Cardiac muscle cell (in vitro differentiated cells and primary cell): ENCODE measurements at regions not wholly inside any gene's neighbourhood (a gene's known extent, or its start where the extent isn't known, plus 50 kb on each side); places are given as distances from the start of the nearest gene placed in this dataset.

Experiments
- DNase-seq, 2 donors: peaks; one replicate each; pipeline versions ENCODE4 v3.0.0 to v3.0.0-alpha.2; 2010 to 2017; ENCODE audit warnings: low read depth in 1 of 2, low spot score in 1 of 2
- H3K27ac ChIP-seq: fragments of 200-600 bp; sonication (generic); 2 replicates; pipeline ENCODE4 v1.5.1; 2016
- H3K27me3 ChIP-seq: fragments of 200-600 bp; sonication (generic); 2 replicates; pipeline ENCODE4 v1.6.0; 2016; ENCODE audit warnings: control low read depth
- H3K36me3 ChIP-seq: fragments of 200-600 bp; sonication (generic); 2 replicates; pipeline ENCODE4 v1.5.1; 2016; ENCODE audit warnings: control low read depth
- H3K4me1 ChIP-seq: fragments of 200-600 bp; sonication (generic); 2 replicates; pipeline ENCODE4 v1.8.1; 2017; ENCODE audit warnings: low read depth, mild to moderate bottlenecking, mixed run types
- H3K4me3 ChIP-seq: fragments of 200-600 bp; sonication (generic); 2 replicates; pipeline ENCODE4 v1.5.1; 2016; ENCODE audit warnings: mild to moderate bottlenecking
- H3K9me3 ChIP-seq: fragments of 200-600 bp; sonication (generic); 2 replicates; pipeline ENCODE4 v1.5.1; 2017; ENCODE audit warnings: low read depth, mild to moderate bottlenecking, control low read depth
- TF ChIP-seq, protein P1 (sequence below): IDR thresholded peaks from 2 replicates; pipeline ENCODE4 v1.5.1; 2012; ENCODE audit warnings: low read depth, mild to moderate bottlenecking, low read length

DNA sequence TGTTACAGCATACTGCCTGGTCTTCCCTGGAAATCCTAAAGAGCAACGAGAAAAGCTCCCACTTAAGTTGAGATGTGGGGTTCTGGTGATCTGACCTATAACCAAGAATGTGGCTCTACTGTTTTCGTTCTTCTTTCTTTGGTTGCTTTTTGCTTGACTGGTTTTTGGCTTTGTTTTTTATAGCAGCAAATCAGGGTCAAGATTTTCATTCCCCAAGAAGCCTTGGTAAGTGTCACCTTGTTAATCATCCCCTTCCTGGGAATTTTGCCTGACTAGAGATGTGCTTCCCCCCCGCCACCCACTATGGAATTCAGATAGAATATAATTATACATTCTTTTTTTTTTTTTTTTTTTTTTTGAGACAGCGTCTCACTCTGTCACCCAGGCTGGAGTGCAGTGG lies 116.7 kb upstream of the FOXN3 start:
- Histone ChIP-seq H3K36me3 (no peaks in the 10 kb centered on the region), H3K9me3 (no peaks in the 10 kb centered on the region), H3K27me3 (no peaks in the 10 kb centered on the region), H3K27ac (no peak overlapping the region), H3K4me3 (no peak overlapping the region), H3K4me1 (no peaks in the 10 kb centered on the region)
- TF ChIP-seq, protein P1, sequence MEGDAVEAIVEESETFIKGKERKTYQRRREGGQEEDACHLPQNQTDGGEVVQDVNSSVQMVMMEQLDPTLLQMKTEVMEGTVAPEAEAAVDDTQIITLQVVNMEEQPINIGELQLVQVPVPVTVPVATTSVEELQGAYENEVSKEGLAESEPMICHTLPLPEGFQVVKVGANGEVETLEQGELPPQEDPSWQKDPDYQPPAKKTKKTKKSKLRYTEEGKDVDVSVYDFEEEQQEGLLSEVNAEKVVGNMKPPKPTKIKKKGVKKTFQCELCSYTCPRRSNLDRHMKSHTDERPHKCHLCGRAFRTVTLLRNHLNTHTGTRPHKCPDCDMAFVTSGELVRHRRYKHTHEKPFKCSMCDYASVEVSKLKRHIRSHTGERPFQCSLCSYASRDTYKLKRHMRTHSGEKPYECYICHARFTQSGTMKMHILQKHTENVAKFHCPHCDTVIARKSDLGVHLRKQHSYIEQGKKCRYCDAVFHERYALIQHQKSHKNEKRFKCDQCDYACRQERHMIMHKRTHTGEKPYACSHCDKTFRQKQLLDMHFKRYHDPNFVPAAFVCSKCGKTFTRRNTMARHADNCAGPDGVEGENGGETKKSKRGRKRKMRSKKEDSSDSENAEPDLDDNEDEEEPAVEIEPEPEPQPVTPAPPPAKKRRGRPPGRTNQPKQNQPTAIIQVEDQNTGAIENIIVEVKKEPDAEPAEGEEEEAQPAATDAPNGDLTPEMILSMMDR, result no peak
- DNase-seq, result no peak

DNA sequence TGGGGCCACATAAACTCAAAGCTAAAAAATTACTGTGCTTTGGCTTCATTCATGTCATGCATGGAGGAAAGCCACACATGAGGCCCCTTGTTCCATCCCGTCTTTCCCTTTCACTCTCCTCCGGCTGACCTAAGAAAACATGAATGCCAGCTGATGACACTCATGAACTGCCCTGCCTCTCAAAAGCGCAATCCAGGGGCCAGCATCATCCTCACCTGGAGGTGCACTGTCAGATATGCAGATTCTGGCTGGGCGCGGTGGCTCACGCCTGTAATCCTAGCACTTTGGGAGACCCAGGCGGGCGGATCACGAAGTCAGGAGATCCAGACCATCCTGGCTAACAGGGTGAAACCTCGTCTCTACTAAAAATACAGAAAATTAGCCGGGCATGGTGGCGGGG lies 116.1 kb upstream of the FOXN3 start:
- Histone ChIP-seq H3K4me1 (no peaks in the 10 kb centered on the region), H3K9me3 (no peaks in the 10 kb centered on the region), H3K4me3 (no peak overlapping the region), H3K36me3 (no peaks in the 10 kb centered on the region), H3K27me3 (no peaks in the 10 kb centered on the region), H3K27ac (no peak overlapping the region)
- no peak for DNase-seq
- TF ChIP-seq, protein P1, result no peak

DNA sequence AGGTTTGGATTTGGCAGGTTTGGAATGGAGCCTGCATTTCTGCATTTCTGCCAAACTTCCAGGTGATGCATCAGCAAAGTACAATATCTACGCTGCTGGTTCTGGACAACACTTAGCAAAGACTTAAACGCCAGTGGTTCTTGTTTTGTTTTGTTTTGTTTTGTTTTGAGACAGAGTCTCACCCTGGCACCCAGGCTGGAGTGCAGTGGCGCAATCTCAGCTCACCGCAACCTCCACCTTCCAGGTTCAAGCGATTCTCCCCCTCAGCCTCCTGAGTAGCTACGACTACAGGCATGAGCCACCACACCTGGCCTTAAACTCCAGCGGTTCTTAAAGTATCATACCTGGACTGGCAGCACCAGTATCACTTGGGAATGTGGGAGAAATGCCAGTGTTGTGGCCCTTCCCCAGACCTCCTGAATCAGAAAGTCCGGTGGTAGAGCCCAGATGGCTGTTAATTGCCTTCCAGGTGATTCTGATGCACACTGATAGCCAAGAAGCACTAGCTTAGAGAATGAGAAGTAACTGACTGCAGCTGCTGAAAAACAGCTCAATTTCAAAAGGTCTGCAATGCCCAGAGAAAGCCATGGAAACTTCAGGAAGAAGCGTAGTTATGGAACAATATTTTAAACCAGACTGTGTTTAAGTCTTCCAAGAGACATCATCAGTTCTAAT lies 114.8 kb upstream of the FOXN3 start:
- Histone ChIP-seq H3K27me3 (no peaks in the 10 kb centered on the region), H3K27ac (no peak overlapping the region), H3K4me1 (no peaks in the 10 kb centered on the region), H3K4me3 (no peak overlapping the region), H3K9me3 (no peaks in the 10 kb centered on the region), H3K36me3 (no peaks in the 10 kb centered on the region)
- DNase-seq, result no peak
- TF ChIP-seq, protein P1, result no peak

DNA sequence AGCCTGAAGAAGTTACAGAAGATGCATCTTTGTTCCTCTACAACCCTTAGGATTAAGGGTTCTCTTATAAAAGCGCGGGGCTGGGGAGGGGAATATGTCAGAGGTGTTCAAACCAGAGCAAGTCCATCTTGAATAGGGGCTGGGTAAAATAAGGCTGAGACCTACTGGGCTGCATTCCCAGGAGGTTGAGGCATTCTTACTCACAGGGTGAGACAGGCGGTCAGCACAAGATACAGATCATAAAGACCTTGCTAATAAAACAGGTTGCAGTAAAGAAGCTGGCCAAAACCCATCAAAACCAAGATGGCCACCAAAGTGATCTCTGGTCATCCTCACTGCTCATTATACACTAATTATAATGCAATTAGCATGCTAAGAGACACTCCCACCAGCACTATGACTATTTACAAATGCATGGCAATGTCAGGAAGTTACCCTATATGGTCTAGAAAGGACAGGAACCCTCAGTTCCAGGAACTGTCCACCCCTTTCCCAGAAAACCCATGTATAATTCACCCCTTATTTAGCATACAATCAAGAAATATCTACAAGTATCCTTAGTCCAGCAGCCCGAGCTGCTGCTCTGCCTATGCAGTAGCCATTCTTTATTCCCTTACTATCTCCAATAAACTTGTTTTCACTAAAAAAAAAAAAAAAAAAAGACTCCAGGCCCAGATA lies 108.1 kb upstream of the FOXN3 start:
- no peak overlapping the region for H3K4me3 ChIP-seq
- H3K27me3 ChIP-seq, result no peaks in the 10 kb centered on the region
- H3K27ac ChIP-seq, result no peak overlapping the region
- H3K4me1 ChIP-seq, result no peaks in the 10 kb centered on the region
- no peaks in the 10 kb centered on the region for H3K36me3 ChIP-seq
- no peaks in the 10 kb centered on the region for H3K9me3 ChIP-seq
- TF ChIP-seq, protein P1, result no peak
- DNase-seq, result no peak

DNA sequence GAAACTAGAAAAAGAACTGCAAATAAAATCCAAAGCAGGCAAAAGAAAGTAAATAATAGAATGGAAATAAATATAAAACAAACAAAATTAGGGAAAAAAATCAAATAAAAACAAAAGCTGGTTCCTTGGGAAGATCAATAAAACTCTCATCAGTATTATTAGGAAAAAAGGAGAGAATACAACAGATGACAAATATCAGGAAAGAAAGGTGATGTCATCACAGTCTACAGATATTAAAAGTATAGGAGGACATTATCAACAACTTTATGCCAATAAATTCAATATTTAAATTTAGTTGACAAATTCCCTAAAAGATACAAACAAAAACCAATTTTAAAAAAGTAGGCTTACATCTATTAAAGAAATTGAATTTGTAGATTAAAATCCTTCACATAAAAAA lies 107.4 kb upstream of the FOXN3 start:
- no peaks in the 10 kb centered on the region for H3K36me3 ChIP-seq
- H3K27ac ChIP-seq, result no peak overlapping the region
- TF ChIP-seq, protein P1, result no peak
- no peaks in the 10 kb centered on the region for H3K4me1 ChIP-seq
- DNase-seq, result no peak
- H3K9me3 ChIP-seq, result no peaks in the 10 kb centered on the region
- H3K4me3 ChIP-seq, result no peak overlapping the region
- no peaks in the 10 kb centered on the region for H3K27me3 ChIP-seq
